Endothelial cell (in vitro differentiated cells): ENCODE measurements at regions not wholly inside any gene's neighbourhood (a gene's known extent, or its start where the extent isn't known, plus 50 kb on each side); places are given as distances from the start of the nearest gene placed in this dataset.
"Not testable (repeated sequence)": the region's sequence is repeated elsewhere in the genome, so short reads cannot be mapped to it uniquely, and the experiment has no call there.

Experiments used
- DNase-seq: peaks from one replicate; pipeline ENCODE4 v3.0.0; 2021; ENCODE audit warnings: low spot score
- H3K27ac Mint-ChIP-seq: one replicate; pipeline ENCODE4 v1.8.0; 2021; ENCODE audit warnings: mixed read lengths, inconsistent platforms; ENCODE audit not compliant: unreplicated experiment
- H3K27me3 Mint-ChIP-seq: one replicate; pipeline ENCODE4 v1.8.0; 2021; ENCODE audit warnings: mild to moderate bottlenecking, moderate library complexity, mixed read lengths, inconsistent platforms; ENCODE audit not compliant: unreplicated experiment
- H3K36me3 Mint-ChIP-seq: one replicate; pipeline ENCODE4 v1.8.0; 2021; ENCODE audit warnings: mild to moderate bottlenecking, low read depth, mixed read lengths, inconsistent platforms; ENCODE audit not compliant: unreplicated experiment
- H3K4me1 Mint-ChIP-seq: one replicate; pipeline ENCODE4 v1.8.0; 2021; ENCODE audit warnings: mild to moderate bottlenecking, mixed read lengths, inconsistent platforms; ENCODE audit not compliant: unreplicated experiment
- H3K4me3 Mint-ChIP-seq: one replicate; pipeline ENCODE4 v1.8.0; 2021; ENCODE audit warnings: mild to moderate bottlenecking, mixed read lengths, inconsistent platforms; ENCODE audit not compliant: unreplicated experiment
- H3K9me3 Mint-ChIP-seq: one replicate; pipeline ENCODE4 v1.8.0; 2021; ENCODE audit warnings: mixed read lengths, inconsistent platforms; ENCODE audit not compliant: unreplicated experiment
- CTCF ChIP-seq: fragments of 200-600 bp; sonication (generic); IDR thresholded peaks from one replicate; pipeline ENCODE4 v1.5.0; 2021; ENCODE audit warnings: antibody characterized with exemption; ENCODE audit not compliant: unreplicated experiment

GRCh38 chr1:100597061-100597741, 59.3 kb downstream of the GPR88 start:
- Mint-ChIP-seq H3K27me3 (no peaks in the 10 kb centered on the region), H3K4me3 (no peak overlapping the region), H3K27ac (no peak overlapping the region), H3K4me1 (no peaks in the 10 kb centered on the region), H3K9me3 (no peaks in the 10 kb centered on the region), H3K36me3 (no peaks in the 10 kb centered on the region)
- DNase-seq: no peak
- TF ChIP-seq CTCF: no peak

GRCh38 chr1:100597784-100598183, 59.8 kb downstream of the GPR88 start:
- H3K9me3 Mint-ChIP-seq: no peaks in the 10 kb centered on the region
- H3K27ac Mint-ChIP-seq: no peak overlapping the region
- H3K4me1 Mint-ChIP-seq: no peaks in the 10 kb centered on the region
- no peak overlapping the region for H3K4me3 Mint-ChIP-seq
- TF ChIP-seq CTCF: no peak
- H3K36me3 Mint-ChIP-seq: no peaks in the 10 kb centered on the region
- no peaks in the 10 kb centered on the region for H3K27me3 Mint-ChIP-seq
- DNase-seq: no peak

- H3K4me1 Mint-ChIP-seq, H3K36me3 Mint-ChIP-seq, DNase-seq, H3K27ac Mint-ChIP-seq, H3K9me3 Mint-ChIP-seq, H3K4me3 Mint-ChIP-seq, H3K27me3 Mint-ChIP-seq: not testable (repeated sequence)
Measured at GRCh38 chr1:100600377-100600776, 62.4 kb downstream of the GPR88 start.

- not testable (repeated sequence) for H3K4me1 Mint-ChIP-seq, H3K9me3 Mint-ChIP-seq, H3K4me3 Mint-ChIP-seq, H3K27ac Mint-ChIP-seq, DNase-seq, H3K36me3 Mint-ChIP-seq, H3K27me3 Mint-ChIP-seq
Measured at GRCh38 chr1:100602028-100602427, 64.1 kb downstream of the GPR88 start.

GRCh38 chr1:100604372-100604771, 66.4 kb downstream of the GPR88 start:
- no peak overlapping the region for H3K4me3 Mint-ChIP-seq
- no peaks in the 10 kb centered on the region for H3K27me3 Mint-ChIP-seq
- H3K9me3 Mint-ChIP-seq: no peaks in the 10 kb centered on the region
- no peaks in the 10 kb centered on the region for H3K36me3 Mint-ChIP-seq
- no peak for DNase-seq
- H3K4me1 Mint-ChIP-seq: no peaks in the 10 kb centered on the region
- TF ChIP-seq CTCF: no peak
- H3K27ac Mint-ChIP-seq: no peak overlapping the region

- H3K36me3 Mint-ChIP-seq: no peaks in the 10 kb centered on the region
- H3K27me3 Mint-ChIP-seq: no peaks in the 10 kb centered on the region
- H3K27ac Mint-ChIP-seq: no peak overlapping the region
- no peaks in the 10 kb centered on the region for H3K4me1 Mint-ChIP-seq
- no peaks in the 10 kb centered on the region for H3K9me3 Mint-ChIP-seq
- no peak overlapping the region for H3K4me3 Mint-ChIP-seq
- peak; percentile 7 for DNase-seq
- no peak for TF ChIP-seq CTCF
Measured at GRCh38 chr1:100606438-100606837, 68.5 kb downstream of the GPR88 start.
